ENCODE measurements at regions not wholly inside any gene's neighbourhood (a gene's known extent, or its start where the extent isn't known, plus 50 kb on each side); places are given as distances from the start of the nearest gene placed in this dataset.
"Not testable (repeated sequence)": the region's sequence is repeated elsewhere in the genome, so short reads cannot be mapped to it uniquely, and the experiment has no call there.

DNA sequence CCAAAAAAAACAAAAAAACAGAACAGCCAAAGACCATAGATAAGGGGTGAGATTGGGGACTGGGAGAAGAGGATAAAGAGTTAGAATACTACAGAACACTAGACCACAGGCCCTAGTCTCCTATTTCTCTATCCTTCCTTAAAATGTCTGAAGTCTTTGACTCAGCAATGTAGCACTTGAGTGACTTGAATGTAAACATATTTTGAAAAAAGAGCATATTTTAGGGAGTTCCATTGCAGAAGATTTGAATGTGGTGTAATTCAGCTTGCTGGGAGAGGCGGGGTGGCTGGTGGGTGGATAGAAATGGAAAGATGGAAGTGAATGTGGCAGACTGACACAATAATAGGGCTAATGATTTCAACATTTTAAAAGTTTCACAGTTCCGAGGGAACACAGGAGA, 144.9 kb downstream of the CHIC2 start:
- DNase-seq: no peak

GRCh38 chr4:53917729-53918128, 146.7 kb downstream of the CHIC2 start:
- DNase-seq: no peak

GRCh38 chr4:53916431-53916889, 147.9 kb downstream of the CHIC2 start:
- DNase-seq: no peak

GRCh38 chr4:53914313-53915016, 149.9 kb downstream of the CHIC2 start:
- no peak for DNase-seq

DNA sequence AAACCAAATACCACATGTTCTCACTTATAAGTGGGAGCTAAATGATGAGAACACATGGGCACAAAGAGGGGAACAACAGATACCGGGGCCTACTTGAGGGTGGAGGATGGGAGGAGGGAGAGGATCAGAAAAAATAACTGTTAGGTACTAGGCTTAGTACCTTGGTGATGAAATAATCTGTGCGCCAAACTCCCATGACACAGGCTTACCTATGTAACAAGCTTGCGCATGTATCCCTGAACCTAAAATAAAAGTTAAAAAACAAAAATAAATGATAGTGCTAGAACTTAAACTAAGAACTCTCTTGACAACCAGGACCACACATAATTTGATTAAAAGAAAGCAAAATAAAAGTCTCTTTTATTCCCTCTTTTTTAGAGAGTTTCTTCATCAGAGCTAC, 150.6 kb downstream of the CHIC2 start:
- no peak for DNase-seq

GRCh38 chr4:53912766-53913497, 151.5 kb downstream of the CHIC2 start:
- DNase-seq: no peak

DNA sequence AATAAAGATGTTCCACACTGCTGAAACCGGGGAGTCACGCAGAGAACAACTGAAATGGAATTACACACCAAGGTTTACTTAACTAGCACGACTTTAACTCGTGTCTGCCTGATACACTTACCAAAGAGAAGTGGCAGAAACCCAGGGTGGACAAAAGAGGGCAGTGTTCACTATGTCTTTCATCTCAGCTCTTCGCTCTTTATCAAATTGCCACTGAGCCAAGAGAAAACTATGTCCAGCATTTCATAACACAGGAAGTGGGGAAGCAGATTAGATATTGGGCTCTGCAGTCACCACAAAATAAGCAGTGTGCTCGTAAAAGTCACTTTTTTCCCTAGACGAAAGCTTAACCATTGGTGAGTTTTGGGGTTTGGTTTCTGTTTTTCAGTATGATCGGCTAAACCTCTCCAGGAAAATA, 155.7 kb downstream of the CHIC2 start:
- peak; percentile 86 for DNase-seq

DNA sequence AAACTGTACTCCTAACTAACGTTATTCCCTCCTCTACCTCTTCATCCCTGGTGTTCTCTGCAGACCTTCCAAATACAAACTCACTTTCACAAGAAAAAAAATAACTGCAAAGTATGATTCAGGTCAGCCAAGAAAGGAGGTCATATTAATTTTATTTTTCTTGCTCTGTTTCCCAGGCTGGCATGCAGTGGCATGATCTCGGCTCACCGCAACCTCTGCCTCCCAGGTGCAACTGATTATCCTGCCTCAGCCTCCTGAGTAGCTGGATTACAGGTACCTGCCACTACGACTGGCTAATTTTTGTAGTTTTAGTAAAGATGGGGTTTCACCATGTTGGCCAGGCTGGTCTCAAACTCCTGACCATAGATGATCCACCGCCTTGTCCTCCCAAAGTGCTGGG, 156.6 kb downstream of the CHIC2 start:
- DNase-seq: no peak

GRCh38 chr4:53906606-53907190, 157.7 kb downstream of the CHIC2 start:
- DNase-seq: no peak

DNA sequence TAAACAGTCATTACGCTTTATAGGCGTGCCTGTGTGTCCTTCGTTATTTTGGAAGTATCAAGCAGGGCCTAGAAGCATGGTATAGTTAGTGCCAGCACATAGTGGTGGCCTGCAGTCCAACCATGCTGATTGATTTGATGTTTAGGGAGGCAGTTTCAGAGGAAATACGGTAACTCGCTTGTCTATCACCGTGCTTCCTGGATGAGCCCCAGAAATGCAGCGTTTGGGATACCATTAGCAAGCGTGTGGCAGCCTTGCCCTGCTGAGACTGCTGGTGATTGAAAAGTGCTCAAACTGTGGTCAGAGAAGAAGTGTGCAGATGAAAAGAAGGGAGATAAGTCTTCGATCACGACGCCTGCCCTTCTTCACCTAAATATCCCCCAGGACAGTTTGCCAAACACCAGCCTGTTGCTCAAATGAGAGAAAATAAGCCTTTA, 158.4 kb downstream of the CHIC2 start:
- DNase-seq: peak; percentile 83

DNA sequence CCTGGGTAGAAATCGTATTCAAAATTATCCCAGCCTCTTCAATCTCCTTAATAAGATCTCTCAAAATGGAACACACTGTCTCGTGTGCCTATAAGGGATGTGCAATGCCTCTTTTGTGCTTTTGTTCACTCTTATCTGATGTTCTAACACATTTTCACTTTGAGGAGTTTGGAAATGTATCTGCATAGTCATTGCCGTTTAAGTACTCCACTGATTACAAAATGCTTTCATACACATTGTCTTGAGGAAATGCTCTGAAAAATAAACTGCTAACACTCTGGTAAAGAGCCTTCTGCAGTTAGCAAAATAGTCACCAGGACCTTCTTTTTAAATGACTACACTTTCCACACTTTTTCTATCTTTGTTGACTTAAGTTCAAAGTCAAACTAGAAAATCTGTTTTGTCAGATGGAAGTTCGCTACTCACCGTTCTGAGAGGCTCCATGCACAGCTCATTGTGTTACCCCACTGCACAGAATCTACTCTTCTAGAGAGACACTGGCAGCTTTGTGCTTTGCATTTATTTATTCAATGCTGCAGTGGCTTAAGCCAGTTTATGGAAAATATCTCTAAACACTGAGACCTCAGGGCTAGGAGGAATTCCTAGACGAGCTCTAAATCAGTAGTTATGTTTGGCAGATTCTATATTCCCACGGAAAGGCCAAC, 159.0 kb downstream of the CHIC2 start:
- DNase-seq: no peak

DNA sequence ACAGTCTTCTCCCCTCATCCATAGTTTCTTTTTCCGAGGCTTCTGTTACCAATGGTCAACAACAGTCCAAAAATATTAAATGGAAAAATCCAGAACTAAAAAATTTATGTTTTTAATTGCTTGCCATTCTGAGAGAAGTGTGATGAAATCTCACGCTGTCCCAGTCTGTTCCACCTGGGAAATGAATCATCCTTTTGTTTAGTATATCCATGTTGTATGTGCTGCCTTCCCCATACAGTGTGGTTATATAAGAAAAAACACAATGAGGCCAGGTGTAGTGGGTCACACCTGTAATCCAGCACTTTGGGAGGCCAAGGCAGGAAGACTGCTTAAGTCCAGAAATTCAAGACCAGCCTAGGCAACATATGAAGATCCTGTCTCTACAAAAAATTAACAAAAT, 161.6 kb downstream of the CHIC2 start:
- DNase-seq: no peak

DNA sequence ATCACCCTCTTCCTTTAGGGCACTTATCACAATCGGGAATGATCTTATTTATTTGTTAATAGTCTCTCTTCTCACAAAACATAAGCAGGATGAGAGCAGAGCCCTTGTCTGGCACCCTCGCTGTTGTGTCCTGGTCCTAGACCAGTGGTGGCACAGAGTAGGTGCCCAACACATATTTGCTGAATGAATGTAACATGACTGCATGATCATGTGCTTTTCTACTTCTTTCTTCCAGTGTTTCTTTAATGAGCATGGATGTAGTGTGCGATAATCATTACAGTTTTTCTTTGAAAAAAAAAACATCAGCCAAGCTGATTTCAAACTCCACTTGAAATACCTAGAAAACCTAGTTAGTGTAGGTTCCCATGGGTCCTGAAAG, 164.1 kb downstream of the CHIC2 start:
- DNase-seq: no peak

GRCh38 chr4:53899586-53900270, 164.7 kb downstream of the CHIC2 start:
- peak; percentile 72 for DNase-seq

DNA sequence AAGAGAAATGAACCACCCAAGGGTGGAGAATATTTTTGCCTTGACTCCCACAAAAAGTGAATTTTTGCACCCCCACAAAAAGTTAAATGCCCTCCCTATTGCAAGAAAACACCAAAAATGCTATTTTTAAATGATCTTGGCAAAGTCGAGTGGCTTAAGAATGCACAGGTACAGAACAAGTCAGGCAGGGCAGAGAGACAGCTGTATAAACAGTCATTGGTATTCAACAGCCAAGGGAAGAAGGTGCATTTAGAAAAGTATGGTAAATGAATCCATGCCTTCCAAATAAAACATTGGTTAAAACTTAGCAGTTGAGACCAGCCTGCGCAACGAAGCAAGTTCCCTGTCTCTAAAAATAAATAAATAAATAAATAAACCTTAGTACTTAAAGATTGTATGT, 169.3 kb downstream of the CHIC2 start:
- no peak for DNase-seq

DNA sequence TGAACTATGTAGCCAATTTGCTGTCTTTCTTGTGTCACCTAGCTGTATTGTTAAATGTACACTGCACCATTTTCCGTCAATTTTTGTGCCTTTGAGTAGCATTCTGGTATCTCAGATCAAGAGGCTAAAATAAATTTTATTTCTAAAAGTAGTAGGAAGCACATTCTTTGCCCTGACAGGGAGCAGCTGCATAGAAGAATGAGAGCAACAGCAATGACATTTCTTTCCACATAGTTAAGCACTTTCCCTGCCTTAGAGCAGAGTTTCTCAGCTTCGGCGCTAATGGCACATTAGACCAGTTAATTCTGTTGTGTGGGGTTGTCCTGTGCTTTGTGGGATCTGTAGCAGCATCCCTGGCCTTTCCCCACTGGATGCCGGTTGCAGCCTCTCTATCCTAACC, 173.9 kb downstream of the CHIC2 start:
- DNase-seq: no peak

DNA sequence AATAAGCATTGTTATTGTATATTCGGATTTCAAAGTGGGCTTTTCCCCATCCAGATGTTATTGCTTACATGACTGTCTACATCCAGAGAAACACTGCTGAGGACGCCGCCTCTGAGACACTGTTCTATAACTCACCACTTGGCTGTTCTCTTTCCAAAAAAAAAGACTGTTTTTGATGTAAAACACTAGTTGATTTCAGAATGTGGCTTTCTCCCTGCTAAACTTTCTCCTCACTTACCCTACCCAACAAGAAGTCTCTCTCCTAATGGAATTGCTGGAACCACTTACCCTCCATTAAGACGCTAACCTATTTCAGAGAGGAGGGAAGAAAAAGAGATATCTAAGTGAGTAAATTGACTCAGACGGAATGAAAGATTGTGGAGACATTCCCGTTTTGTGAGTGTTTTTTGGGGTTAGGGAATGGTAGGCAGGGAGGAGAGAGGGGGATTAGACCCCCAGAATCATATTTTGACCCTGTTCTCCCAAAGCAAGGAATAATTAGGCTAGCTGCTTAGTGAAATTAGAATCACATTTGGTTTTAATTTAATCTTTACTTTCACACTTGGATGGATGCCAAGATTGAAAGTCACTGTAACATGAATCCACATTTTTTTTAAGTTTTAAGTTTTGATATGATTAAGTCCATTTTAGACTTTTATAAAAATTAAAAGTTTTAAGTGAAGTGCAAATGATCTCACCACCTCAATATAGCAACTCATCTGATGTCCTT, 174.9 kb downstream of the CHIC2 start:
- DNase-seq: peak; percentile 59

DNA sequence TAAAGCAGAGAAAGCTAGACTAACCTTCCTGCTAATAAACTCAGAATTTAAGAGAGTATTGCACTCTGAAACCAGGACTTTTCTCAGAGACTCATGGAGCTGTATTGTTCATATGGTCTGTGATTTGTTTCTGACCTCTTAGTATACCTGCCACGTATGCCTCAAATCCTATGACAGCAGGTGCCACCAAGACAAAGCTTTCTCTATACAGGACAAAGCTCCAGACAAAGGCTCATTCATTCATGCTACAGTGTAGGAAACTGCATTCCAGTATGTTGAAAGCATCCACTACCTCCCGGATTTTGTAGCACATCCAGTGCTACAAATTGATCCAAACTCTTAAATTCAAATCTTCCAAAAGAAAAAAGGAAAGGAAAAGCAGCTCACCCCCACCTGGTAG, 178.3 kb downstream of the CHIC2 start:
- no peak for DNase-seq

DNA sequence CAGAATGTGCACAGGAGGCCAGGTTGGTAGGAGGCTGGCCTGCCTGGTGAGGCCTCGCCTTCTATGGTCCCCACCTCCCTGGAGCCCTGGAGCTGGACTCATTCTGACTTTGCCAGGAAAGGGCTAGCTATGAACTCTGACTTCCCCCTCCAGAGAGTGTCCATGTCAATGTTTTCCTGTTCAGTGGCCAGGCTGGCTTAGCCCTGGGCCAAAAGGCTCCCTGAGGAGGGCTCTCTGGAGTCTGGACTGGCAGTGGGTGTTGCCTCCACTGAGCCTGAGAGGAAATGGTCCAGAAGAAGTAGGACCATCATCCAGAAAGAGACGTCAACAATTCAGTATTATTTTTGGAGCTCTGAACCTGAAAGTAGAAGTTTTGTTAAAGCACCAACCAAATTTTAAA, 178.7 kb downstream of the CHIC2 start:
- no peak for DNase-seq

DNA sequence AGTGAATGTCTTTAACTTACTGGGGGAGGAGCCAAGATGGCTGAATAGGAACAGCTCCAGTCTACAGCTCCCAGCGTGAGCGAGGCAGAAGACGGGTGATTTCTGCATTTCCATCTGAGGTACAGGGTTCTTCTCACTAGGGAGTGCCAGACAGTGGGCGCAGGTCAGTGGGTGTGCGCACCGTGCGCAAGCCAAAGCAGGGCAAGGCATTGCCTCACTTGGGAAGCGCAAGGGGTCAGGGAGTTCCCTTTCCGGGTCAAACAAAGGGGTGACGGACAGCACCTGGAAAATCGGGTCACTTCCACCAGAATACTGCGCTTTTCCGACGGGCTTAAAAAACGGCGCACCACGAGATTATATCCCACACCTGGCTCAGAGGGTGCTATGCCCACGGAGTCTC, 187.3 kb downstream of the CHIC2 start:
- DNase-seq: not testable (repeated sequence)

DNA sequence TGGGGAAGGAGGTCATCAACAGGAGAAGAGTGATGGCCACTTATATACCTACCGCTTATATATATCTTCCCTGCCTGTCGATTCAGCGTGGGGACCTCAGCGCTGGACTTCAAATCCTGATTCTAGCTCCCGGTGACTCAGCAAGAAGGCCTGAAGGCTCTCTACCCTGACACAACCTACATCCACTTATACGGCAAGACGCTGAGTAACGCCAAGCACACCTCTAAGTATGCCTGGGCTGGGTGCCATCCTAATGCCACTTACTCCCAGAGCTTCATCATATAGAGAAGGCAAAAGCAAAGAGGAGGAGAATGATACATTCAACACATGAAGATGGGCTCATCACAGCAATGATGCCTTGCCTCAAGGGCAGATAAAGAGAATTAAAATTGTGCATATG, 198.3 kb downstream of the CHIC2 start:
- DNase-seq: no peak

DNA sequence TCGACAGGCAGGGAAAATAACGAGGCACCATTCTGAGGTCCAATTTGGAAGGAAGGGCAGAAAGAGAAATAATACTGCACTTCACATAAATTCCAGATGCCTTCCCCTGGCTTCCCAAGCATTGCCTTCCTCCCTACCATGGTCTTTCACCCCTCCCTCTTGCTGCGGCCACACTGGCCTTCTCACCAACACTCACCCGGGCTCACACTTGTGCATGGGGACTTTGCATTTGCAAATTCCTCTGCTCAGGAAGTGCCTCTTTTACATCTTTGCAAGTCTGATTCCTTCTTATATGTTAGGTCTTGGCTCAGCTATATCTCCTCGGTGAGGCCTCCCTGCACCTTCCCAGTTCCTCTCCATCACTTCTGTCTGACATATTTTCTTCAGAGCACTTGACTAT, 199.4 kb downstream of the CHIC2 start:
- no peak for DNase-seq

All from eye (tissue), 1 donor.